Islet precursor cell (in vitro differentiated cells): ENCODE measurements at regions not wholly inside any gene's neighbourhood (a gene's known extent, or its start where the extent isn't known, plus 50 kb on each side); places are given as distances from the start of the nearest gene placed in this dataset.
"Not testable (repeated sequence)": the region's sequence is repeated elsewhere in the genome, so short reads cannot be mapped to it uniquely, and the experiment has no call there.

Experiments
- DNase-seq: peaks from one replicate; pipeline ENCODE4 v3.0.0-alpha.2; 2018

DNA sequence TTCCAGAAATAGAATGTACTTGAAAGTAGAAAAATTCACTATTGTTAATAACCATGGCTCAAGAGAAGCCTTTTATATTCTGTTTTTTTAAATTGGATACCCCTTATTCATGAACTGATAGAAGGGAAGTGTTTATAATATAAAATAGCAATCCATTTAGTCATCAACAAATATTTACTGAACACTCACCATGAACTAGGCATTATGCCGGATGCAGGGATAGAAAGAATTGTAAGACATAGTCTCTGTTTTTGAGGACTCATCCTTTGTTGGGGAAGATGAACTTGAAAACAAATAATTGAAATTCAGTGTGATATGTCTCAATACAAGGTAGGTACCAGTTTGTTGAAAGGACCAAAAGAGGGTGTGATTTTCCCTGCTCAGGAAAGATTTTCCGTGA lies 160.9 kb upstream of the SATB1 start:
- no peak for DNase-seq

DNA sequence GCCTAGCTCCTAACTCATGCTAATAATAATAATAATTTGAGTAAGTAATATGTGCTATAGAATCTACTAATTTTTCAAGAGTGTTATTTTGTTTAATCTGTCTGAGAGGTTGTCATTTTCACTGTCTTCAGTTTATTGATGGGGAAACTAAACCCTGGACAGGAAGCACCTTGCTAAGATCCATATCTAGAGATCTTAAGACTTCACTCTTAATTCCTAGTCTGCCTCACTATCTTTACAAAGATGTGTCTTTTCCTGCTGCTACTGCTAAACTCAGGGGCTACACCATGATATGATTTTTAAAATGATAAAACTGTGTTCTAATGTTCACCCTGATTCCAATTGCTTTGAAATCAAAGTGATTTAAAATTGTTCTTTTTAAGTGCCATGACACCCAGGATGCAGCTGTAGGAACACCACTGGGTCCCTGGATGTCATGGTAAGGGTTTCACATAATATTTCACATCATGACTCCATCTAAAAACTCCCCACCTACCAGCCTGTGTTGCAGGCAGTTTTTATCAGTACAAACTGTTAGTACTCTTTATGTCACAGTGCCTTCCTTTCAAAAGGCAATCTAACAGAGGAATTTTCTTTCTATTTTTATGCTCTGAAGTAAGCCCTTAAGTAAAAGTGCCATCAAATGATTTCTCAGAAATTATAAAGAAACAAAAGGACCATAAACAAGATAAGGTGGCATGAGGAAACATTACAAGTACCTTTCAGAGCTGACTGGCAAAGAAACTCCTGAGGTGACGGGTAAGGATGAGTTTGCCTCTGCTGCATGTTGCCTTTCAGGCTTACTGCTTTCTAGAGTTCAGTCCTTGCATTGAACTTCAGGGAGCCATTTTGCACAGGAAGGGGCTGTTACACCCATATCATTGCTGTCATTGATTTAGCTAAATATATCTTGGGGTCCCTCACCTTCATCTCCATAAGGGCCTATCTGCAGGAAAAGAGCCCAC lies 160.1 kb upstream of the SATB1 start:
- no peak for DNase-seq

DNA sequence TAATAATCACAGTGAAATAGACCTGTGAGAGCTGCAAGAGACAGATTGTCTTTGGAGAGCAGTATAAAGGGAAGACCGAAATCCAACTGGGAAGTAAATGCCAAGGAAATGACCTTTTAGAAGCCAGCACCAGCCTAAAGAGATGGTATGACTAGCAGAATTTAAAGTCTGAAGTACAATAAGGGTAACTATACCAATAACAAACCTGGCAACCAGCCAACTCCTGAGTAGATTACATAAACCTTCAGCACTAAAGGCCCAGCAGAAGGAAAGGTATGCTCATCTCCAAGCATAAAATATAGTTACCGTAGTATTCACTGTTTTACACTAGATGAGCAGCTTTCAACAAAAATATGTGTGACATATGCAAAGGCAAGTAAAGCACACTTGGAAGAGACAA lies 155.1 kb upstream of the SATB1 start:
- no peak for DNase-seq

DNA sequence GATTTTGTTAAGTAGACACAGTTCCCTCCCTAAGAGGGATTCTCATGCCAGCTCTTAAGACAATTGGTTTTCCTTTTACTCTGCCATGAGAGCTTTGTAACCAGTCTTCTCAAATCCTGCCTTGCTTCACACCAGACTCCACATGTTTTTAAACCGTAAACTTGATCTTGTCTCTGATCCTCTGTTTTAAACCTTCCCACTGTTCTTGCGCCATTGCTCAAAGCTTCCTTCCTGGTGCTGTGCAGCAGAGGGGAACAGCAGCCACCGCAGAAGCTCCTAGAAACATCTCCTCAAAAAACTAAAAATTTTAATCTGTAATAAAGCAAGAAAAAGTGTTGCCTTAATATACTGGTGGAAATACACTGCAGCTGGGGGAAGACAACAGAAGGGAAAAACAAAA lies 154.5 kb upstream of the SATB1 start:
- no peak for DNase-seq

DNA sequence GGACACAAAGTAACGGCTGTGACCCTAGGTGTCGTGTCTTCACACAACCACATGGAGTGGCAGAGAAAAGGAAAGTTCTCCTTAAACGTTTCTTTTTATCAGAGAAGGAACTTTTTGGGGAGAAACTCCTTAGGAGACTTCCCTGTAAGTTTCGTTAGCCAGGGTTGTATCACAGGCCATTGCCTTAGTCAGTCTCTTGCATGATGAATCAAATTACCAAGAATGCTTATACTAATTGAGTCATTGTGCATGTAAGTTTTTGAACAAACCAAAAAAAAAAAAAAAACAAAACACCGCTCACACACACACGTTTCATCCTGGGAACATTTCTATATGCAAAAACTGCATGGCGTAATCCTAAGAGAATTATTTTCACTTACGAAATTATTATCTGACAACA lies 150.4 kb upstream of the SATB1 start:
- no peak for DNase-seq

DNA sequence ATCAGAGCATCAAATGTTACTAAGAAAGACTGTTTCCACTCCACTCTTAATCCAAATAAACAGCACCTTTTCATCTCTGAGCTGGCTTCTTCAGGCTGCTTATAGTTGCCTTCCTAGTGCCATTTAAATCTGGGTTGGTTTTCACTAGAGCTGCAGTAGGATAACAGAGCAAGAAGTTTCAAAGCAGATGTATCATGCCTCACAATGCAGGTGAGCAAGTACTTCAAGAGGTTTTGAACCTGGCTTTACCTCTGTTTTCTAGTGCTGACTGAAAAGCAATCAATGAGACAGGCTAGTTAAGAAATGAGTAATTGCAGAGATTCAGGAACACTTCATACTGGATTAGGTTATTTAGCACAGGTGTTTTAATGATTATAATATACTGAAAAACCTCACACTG lies 147.7 kb upstream of the SATB1 start:
- DNase-seq: no peak

DNA sequence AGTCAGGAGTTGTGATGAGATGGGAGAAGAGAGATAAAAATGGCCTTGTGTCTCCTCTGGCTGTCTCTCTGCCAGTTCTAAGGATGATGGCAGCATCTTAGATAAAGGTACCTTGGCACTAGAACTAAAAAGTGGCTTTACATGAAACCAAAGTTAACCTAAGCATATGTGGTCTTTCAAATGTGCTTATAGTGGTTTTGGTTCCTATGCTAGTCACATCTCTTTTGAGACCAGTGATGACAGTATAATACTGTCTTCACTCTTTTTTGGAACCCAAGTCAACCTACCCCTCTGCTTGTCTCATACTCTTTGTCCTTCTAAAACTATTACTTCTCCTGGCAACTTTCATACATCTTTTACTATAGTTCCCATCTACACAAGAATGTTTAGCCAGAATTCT lies 142.2 kb upstream of the SATB1 start:
- DNase-seq: no peak

DNA sequence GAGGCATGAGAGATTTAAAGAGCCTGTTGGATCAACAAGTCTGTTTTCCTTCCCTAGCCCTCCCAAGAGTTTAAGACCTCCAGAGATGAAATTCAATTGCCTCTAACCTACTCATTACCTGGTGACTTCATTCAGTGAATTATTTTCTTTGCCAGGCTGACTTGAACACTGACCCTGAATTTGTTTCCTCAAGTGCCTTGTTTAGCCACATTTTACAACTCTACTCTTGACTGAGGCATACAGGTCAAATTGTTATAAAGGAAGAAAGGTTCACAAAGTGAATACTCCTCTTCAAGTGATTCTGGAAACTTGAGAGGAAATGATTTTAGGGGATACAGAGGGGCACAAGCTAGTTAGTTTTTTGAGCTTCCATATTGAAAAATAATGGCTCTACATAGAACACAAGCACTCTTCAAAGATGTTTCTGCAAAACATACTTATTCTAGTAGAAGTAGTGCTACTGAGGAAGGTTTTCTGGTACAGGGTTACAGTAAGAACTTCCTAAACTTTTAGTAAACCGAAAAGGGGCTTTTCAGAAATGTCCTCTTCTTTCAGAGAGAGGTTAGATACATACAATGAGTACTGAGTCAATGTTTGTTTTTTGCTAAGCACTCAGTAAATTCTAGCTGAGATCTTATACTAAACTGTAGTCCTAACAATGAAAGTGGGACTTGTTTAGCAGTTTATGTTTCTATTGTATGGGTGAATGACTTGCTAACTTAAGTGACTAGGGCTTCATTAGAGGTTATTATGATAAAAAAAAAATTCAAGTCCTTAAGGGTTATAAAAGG lies 137.4 kb upstream of the SATB1 start:
- DNase-seq: no peak

DNA sequence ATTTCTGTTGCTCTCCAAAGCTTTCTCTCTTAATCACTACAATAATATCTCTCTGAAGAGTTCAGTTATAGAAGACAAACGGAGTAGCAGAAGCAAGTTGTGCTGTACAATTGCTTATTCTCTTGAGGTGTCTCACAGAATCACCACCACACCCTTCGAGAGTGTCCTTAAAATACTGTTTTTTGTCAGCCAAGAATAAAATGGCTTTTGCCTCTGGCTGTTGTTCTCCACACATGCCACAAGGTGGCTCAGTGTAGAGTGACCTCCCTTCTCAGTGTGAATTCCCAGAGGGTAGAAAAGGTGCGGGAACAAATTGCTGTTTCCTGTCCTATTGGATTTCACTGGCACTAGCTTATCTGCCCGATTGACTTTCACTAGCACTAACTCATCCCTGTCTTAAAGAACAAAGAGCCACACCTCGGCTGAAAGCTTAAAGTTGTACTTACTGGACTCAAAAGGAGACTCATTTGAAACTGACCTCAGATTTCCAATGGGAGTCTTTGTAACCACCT lies 134.2 kb upstream of the SATB1 start:
- DNase-seq: peak; percentile 64

DNA sequence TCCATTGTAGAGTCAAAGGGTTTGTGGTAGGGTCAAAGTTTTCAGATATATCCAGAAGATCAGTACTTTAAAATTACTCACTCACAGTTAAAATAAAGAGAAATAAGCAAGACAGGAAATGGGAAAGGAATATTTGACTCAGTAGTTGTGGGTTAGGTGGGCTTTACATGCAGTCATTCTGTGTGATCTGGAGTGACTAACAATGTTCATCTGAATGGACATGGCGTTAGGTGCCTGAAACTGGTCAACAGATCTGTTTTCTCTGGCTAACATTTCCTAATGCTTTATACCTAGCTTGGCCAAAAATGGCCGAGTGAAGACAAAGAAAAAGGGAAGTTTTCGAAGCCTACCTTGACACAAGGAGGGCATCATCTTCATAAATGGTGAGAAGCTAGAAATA lies 133.4 kb upstream of the SATB1 start:
- no peak for DNase-seq

DNA sequence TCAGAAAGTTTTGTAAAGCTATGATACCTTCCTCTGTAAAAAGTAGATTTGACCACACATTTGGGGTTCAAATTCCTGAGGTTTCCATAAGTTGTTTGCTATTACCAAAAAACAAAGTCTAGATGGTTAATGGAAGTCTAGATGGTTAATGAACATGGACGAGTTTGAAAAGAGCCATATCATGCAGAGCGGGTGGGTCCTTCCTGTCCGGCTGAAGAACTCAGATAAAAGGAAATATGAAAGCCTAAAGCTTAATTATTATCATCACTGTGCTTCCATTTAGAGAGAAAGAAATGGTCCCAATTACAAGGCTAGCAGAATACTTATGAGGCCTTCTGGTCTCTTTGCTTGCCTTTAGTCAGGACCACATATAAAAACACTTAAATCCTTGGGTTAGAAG lies 132.1 kb upstream of the SATB1 start:
- DNase-seq: no peak

DNA sequence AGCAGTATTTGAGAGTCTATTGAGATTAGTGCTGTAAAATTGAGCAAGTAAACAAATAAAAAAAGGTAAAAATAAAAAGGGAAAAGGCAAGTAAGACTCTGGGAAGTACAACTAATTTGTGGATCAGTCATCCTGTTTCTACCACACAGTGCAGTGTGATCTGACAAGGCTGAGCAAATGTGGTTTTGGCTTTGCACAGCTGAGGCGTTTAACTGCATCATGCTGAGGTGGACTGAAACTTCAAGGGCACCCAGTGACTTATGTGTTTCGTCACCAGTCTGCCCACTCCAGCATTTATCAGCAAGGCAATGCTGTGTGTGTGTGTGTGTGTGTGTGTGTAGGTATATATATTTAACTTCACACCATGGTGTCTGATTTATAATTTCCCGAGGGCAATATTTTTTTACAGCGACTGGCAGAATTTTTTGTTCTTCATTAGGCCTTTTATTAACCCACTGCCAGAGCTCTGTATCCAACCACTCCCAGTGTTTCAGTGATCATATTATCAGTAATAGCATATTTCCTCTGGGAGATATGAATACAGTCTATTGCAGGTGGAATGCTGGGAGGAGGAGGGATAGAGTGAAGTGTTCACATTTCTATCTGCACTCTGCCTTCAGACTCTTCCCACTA lies 131.5 kb upstream of the SATB1 start:
- no peak for DNase-seq

DNA sequence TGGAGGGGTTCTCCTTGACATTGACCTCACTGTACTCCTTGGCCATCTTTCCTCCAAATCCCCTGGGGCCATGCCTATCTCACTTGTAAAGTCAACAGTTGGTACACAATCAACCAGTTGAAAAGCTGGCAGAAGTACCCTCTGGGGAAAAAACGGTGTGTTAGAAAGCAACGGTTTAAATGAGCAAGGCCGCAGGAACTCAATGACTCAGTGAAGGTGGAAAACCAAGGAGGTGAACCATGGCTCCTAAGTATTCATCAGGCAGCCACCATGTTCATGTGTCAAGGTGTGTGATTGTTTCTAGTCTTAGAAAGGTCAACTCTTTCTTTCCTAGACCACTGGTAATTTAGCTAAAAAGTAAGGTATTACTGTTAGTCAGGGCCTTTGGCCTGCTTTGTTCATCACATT lies 130.9 kb upstream of the SATB1 start:
- DNase-seq: no peak

DNA sequence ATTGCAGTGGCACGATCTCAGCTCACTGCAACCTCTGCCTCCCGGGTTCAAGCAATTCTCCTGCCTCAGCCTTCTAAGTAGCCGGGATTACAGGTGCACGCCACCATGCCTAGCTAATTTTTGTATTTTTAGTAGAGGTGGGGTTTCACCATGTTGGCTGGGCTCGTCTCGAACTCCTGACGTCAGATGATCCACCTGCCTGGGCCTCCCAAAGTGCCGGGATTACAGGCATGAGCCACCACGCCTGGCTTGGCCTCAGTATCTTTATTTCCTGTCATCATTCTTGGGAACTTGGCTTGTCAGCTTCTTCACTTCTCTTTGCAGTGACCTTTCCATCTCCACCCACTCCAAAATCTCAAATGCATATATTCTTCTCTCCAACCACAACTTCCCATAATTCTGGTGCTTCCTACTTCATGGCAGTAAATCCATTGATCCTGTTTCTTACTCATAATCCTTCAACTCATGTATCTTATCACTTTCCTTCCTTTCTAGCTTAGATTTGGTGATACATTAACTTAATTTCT lies 127.5 kb upstream of the SATB1 start:
- DNase-seq: not testable (repeated sequence)

DNA sequence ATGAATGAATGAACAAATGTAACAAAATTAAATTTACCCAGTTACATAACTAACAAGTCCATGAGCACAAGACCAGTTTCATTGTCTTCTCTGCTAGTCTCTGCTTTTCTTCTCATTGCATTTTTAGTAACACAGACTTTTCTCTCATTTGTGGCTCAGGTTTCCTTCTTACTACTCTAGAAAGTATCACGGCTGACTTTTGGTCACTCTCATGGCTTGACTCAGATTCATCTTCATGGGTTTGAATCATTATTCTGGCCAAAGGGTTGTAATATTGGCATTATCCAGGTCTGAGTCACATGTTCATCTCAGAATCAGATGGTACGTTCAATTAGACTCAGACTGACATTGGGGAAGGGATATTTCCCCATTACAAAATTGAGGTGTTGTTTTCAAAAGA lies 121.5 kb upstream of the SATB1 start:
- no peak for DNase-seq

DNA sequence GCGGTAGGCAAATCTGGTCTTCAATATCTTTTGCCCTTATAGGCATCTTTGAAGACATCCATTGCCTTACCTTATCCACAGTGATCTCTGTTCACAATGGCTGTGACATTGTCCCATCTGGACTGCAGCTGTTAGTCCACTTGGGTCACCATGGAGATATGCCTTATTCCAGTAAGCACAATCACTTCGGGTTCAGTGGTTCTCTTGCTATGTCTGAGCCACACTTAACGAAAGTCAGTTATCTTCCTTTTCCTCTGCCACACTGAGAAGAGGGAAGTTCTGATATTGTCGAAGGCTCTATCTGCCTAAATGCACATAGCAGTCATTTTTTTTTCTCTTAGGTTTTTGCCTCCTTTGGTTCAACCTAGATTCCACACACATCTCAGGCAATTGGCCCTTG lies 119.0 kb upstream of the SATB1 start:
- no peak for DNase-seq

DNA sequence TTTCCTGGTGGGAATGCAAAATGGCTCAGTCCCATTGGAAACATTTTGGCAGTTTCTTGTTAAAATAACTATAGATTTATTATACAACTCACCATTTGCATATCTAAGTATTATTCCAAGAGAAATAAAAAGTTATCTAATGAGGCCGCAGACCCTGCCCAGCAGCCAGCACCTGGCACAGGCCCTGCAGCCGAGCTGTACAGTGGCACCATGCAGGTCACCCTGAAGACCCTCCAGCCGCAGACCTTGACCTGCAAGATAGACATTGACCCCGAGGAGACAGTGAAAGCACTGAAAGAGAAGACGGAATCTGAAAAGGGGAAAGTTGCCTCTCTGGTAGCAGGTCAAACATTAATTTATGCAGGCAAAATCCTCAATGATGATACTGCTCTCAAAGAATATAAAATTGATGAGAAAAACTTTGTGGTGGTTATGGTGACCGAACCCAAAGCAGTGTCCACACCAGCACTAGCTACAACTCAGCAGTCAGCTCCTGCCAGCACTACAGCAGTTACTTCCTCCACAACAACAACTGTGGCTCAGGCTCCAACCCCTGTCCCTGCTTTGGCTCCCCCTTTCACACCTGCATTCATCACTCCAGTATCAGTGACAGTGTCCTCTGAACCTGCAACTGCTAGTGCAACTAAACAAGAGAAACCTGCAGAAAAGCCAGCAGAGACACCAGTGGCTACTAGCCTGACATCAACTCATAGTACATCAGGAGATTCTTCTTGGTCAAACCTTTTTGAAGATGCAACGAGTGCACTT lies 113.5 kb upstream of the SATB1 start:
- DNase-seq: no peak

DNA sequence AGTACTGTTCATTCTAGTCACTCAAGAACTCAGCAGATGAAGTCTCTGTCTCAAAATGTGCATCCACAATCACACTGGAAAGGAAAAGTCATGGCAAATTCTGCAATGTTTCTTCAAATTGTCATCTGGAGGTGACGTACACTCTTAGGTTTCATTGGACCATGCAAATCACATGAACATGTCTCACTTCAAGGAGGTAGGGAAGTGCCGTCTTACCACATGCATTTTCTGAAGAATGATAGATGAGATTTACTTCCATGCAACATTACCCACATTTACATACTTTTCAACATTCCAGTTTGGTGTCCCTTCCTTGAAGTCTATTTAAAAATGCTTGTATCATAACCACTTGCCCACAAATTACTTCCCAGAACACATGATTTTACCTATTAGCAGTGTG lies 107.9 kb upstream of the SATB1 start:
- no peak for DNase-seq

DNA sequence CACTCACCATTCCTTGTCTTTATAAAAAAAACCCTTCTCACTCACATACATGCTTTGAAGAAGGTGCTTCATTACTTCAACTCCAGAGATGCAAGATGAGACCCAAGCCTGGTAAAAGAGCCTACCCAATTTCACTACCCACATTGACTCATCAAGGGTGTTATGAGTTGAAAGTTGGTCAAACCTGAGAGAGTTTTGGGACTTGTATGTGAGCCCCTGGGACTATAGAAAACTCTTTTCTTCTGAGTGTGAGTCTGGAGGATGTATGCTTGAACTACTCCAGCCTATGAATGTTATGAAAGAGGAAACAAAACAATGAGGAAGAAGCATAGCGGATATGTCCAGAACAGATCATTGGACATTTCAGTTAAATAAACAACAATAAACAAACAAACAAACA lies 106.5 kb upstream of the SATB1 start:
- no peak for DNase-seq

DNA sequence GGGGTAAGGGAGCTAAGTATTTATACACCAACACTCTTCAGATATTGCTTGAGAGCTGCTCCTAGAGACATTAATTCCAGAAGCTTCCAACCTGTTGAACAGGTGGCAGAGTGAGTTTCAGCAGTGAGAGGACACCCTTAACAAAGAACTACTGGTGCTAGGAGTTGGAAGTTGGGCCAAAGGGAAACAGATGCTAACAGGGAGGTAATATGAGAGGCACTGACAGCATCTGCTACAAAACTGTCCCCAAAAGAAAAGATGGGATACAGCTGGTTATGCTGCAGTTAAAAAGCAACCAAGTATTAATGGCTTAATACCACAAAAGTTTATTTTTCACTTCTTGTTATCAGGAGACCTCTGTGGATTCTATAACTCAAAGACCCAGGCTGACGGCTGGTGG lies 104.5 kb upstream of the SATB1 start:
- DNase-seq: no peak

DNA sequence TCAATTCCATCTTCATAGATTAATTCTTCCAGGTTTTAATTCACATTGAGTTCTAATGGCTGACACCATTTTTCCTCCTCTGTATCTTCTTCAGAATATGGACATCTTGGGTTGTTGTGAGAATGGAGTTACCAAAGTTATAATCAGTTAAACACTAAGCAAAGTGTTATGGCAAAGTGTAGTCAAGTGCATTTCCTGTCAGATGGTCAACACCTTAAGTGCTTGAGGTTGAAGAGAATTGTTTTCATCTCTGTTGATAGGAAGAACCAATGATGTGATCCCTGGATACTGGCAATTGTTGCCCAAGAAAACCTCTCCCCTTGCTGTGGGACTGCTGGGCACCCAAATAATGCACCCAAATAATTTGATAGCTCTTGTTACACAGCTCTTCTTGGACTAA lies 102.6 kb upstream of the SATB1 start:
- no peak for DNase-seq

DNA sequence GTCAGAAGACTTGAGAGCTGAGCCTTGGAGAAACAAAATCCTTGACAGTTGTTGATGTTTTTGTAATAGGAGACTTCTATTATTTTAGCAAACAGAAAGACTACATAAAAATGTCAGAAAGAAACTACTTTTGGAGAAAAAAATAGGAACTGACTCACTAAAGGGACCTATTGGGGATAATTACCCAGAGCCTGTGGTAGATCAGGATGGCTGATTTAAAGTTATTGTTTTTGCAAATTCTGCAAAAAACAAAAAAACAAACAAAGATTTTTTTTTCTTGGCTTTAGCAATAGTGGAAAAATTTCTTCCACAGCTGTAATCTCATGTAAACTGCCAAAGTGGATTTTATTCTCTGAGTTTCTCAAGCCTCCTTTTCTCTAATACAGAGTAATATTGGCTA lies 101.5 kb upstream of the SATB1 start:
- no peak for DNase-seq
